HEK293T (cell line): ENCODE measurements at regions not wholly inside any gene's neighbourhood (a gene's known extent, or its start where the extent isn't known, plus 50 kb on each side); places are given as distances from the start of the nearest gene placed in this dataset.

Experiments
- ARNT ChIP-seq: fragments of 450-650 bp; IDR thresholded peaks from 2 replicates; pipeline ENCODE4 v1.6.1; 2017; ENCODE audit warnings: mild to moderate bottlenecking
- BHLHE40 ChIP-seq: fragments of 450-650 bp; IDR thresholded peaks from 2 replicates; pipeline ENCODE4 v1.6.1; 2016; ENCODE audit warnings: mild to moderate bottlenecking, moderate library complexity, borderline replicate concordance
- CTBP1 ChIP-seq: fragments of 450-650 bp; IDR thresholded peaks from 2 replicates; pipeline ENCODE4 v1.6.1; 2016; ENCODE audit warnings: borderline replicate concordance
- ELF4 ChIP-seq: fragments of 450-650 bp; IDR thresholded peaks from 2 replicates; pipeline ENCODE4 v1.6.1; 2017; ENCODE audit warnings: antibody characterized with exemption
- FOXA1 ChIP-seq: fragments of 450-650 bp; IDR thresholded peaks from 2 replicates; pipeline ENCODE4 v1.6.1; 2016; ENCODE audit warnings: mild to moderate bottlenecking
- FOXK2 ChIP-seq: fragments of 450-650 bp; IDR thresholded peaks from 2 replicates; pipeline ENCODE4 v1.6.1; 2016; ENCODE audit warnings: mild to moderate bottlenecking
- HDGF ChIP-seq: fragments of 450-650 bp; IDR thresholded peaks from 2 replicates; pipeline ENCODE4 v1.6.1; 2017; ENCODE audit warnings: antibody characterized with exemption, borderline replicate concordance
- L3MBTL2 ChIP-seq: fragments of 450-650 bp; conservative IDR thresholded peaks from 2 replicates; pipeline ENCODE4 v1.6.1; 2016; ENCODE audit warnings: mild to moderate bottlenecking
- LEF1 ChIP-seq: fragments of 450-650 bp; IDR thresholded peaks from 2 replicates; pipeline ENCODE4 v1.6.1; 2017; ENCODE audit warnings: mild to moderate bottlenecking, borderline replicate concordance
- NFRKB ChIP-seq: fragments of 450-650 bp; IDR thresholded peaks from 2 replicates; pipeline ENCODE4 v1.6.1; 2016; ENCODE audit warnings: mild to moderate bottlenecking, moderate library complexity
- SP1 ChIP-seq: fragments of 450-650 bp; IDR thresholded peaks from 2 replicates; pipeline ENCODE4 v1.6.1; 2017
- SUZ12 ChIP-seq: fragments of 450-650 bp; IDR thresholded peaks from 2 replicates; pipeline ENCODE4 v1.6.1; 2016; ENCODE audit warnings: mild to moderate bottlenecking
- TARDBP ChIP-seq: fragments of 450-650 bp; IDR thresholded peaks from 2 replicates; pipeline ENCODE4 v1.6.1; 2016
- ZNF384 ChIP-seq: fragments of 450-650 bp; IDR thresholded peaks from 2 replicates; pipeline ENCODE4 v1.6.1; 2016

DNA sequence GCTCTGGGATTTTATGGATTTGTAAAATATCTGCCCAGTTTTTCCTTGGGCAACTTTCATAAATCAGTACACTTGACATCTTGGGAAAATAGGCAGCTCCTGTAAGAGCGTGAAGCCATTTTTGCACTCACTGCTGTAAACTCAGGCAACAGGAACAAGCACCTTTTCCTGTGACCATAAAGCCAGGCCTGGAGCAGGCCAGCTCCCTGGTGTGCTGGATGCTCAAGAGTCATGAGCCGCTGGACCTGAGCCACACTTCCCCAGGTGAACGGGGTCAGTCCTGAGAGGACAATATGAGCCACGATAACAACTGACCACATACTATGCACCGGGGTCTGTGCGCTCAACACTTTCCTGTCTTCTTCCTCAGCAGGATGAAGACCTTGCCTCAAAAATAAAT lies 158.2 kb downstream of the NUP210 start:
- TF ChIP-seq NFRKB (no peak), L3MBTL2 (no peak), TARDBP (no peak), HDGF (no peak), ARNT (no peak), SUZ12 (no peak), ZNF384 (no peak), FOXA1 (no peak), ELF4 (no peak), SP1 (no peak), CTBP1 (no peak), BHLHE40 (no peak), FOXK2 (no peak), LEF1 (no peak)
